ENCODE measurements at regions not wholly inside any gene's neighbourhood (a gene's known extent, or its start where the extent isn't known, plus 50 kb on each side); places are given as distances from the start of the nearest gene placed in this dataset.

- Histone ChIP-seq H3K27ac (replicated peaks) (no peak overlapping the region), H3K27me3 (ENCODE audit: insufficient read depth, poor library complexity, severe bottlenecking) (no peaks in the 10 kb centered on the region), H3K4me3 (replicated peaks; ENCODE audit: insufficient read depth, low read length) (no peak overlapping the region)
- TF ChIP-seq REST (IDR thresholded peaks at IDR 0.05; ENCODE audit: insufficient replicate concordance, low read depth) (no peak), CTCF (IDR thresholded peaks at IDR 0.05; ENCODE audit: insufficient read depth, low read length) (no peak), GABPA (IDR thresholded peaks at IDR 0.05; ENCODE audit: low read depth) (no peak), POLR2AphosphoS5 (IDR thresholded peaks at IDR 0.05; ENCODE audit: low read depth) (no peak), SPI1 (IDR thresholded peaks at IDR 0.05; ENCODE audit: borderline replicate concordance, low read depth) (no peak)
- no peak for DNase-seq (ENCODE audit: low read depth in 1 of 2, low spot score in 1 of 2)
Observed at GRCh38 chr4:157616741-157617472, 396.4 kb downstream of the GRIA2 start.

- no peak for DNase-seq (ENCODE audit: low read depth in 1 of 2, low spot score in 1 of 2)
- H3K27ac ChIP-seq (replicated peaks) = no peak overlapping the region
- no peak overlapping the region for H3K4me3 ChIP-seq (replicated peaks; ENCODE audit: insufficient read depth, low read length)
- TF ChIP-seq REST (IDR thresholded peaks at IDR 0.05; ENCODE audit: insufficient replicate concordance, low read depth) = no peak
- TF ChIP-seq SPI1 (IDR thresholded peaks at IDR 0.05; ENCODE audit: borderline replicate concordance, low read depth) = no peak
- TF ChIP-seq GABPA (IDR thresholded peaks at IDR 0.05; ENCODE audit: low read depth) = no peak
- TF ChIP-seq POLR2AphosphoS5 (IDR thresholded peaks at IDR 0.05; ENCODE audit: low read depth) = no peak
- TF ChIP-seq CTCF (IDR thresholded peaks at IDR 0.05; ENCODE audit: insufficient read depth, low read length) = no peak
- H3K27me3 ChIP-seq (ENCODE audit: insufficient read depth, poor library complexity, severe bottlenecking) = no peaks in the 10 kb centered on the region
Observed at GRCh38 chr4:157607996-157608395, 387.5 kb downstream of the GRIA2 start.

GRCh38 chr4:157600583-157600982 lies 380.1 kb downstream of the GRIA2 start:
- Histone ChIP-seq H3K27ac (replicated peaks) (no peak overlapping the region), H3K4me3 (replicated peaks; ENCODE audit: insufficient read depth, low read length) (no peak overlapping the region), H3K27me3 (ENCODE audit: insufficient read depth, poor library complexity, severe bottlenecking) (no peaks in the 10 kb centered on the region)
- no peak for DNase-seq (ENCODE audit: low read depth in 1 of 2, low spot score in 1 of 2)
- TF ChIP-seq SPI1 (IDR thresholded peaks at IDR 0.05; ENCODE audit: borderline replicate concordance, low read depth) = no peak
- TF ChIP-seq GABPA (IDR thresholded peaks at IDR 0.05; ENCODE audit: low read depth) = no peak
- no peak for TF ChIP-seq REST (IDR thresholded peaks at IDR 0.05; ENCODE audit: insufficient replicate concordance, low read depth)
- TF ChIP-seq POLR2AphosphoS5 (IDR thresholded peaks at IDR 0.05; ENCODE audit: low read depth) = no peak
- TF ChIP-seq CTCF (IDR thresholded peaks at IDR 0.05; ENCODE audit: insufficient read depth, low read length) = no peak

Measured in HL-60 (cell line).